Parathyroid adenoma (tissue), 2 donors: ENCODE measurements at regions not wholly inside any gene's neighbourhood (a gene's known extent, or its start where the extent isn't known, plus 50 kb on each side); places are given as distances from the start of the nearest gene placed in this dataset.

ENCODE experiments used
- H2AFZ ChIP-seq: fragments of 300-600 bp; sonication (generic); one replicate; pipeline ENCODE4 v1.7.0; 2017; ENCODE audit warnings: antibody characterized with exemption, mild to moderate bottlenecking
- H3K27ac ChIP-seq: fragments of 300-600 bp; sonication (generic); one replicate; pipeline ENCODE4 v1.7.0; 2017
- H3K27me3 ChIP-seq: fragments of 300-600 bp; sonication (generic); one replicate; pipeline ENCODE4 v1.7.0; 2017; ENCODE audit warnings: low read length; ENCODE audit not compliant: control insufficient read depth, insufficient read depth
- H3K36me3 ChIP-seq: fragments of 300-600 bp; sonication (generic); one replicate; pipeline ENCODE4 v1.7.0; 2017; ENCODE audit warnings: low read length; ENCODE audit not compliant: control insufficient read depth, insufficient read depth
- H3K4me1 ChIP-seq: fragments of 300-600 bp; sonication (generic); one replicate; pipeline ENCODE4 v1.7.0; 2017; ENCODE audit warnings: control low read depth
- H3K4me2 ChIP-seq: fragments of 300-600 bp; sonication (generic); one replicate; pipeline ENCODE4 v1.7.0; 2017; ENCODE audit warnings: low read length
- H3K4me3 ChIP-seq: fragments of 300-600 bp; sonication (generic); one replicate; pipeline ENCODE4 v1.7.0; 2017; ENCODE audit warnings: low read depth, low read length
- H3K79me2 ChIP-seq: fragments of 300-600 bp; sonication (generic); one replicate; pipeline ENCODE4 v1.7.0; 2017; ENCODE audit warnings: control low read depth
- H3K9ac ChIP-seq: fragments of 300-600 bp; sonication (generic); one replicate; pipeline ENCODE4 v1.7.0; 2017; ENCODE audit warnings: mild to moderate bottlenecking
- H3K9me3 ChIP-seq: fragments of 300-600 bp; sonication (generic); one replicate; pipeline ENCODE4 v1.7.0; 2017; ENCODE audit warnings: low read length; ENCODE audit not compliant: control insufficient read depth
- CTCF ChIP-seq: fragments of 300-600 bp; sonication (generic); IDR thresholded peaks from one replicate; pipeline ENCODE4 v1.7.0; 2017; ENCODE audit warnings: antibody characterized with exemption, mild to moderate bottlenecking
- donor health status: primary hyperparathyroidism.

- Histone ChIP-seq H3K79me2 (no peaks in the 10 kb centered on the region), H3K4me1 (no peaks in the 10 kb centered on the region), H3K9ac (no peak overlapping the region), H3K27me3 (no peaks in the 10 kb centered on the region), H2AFZ (no peak overlapping the region), H3K9me3 (no peaks in the 10 kb centered on the region), H3K4me2 (no peak overlapping the region), H3K27ac (no peak overlapping the region), H3K36me3 (no peaks in the 10 kb centered on the region), H3K4me3 (no peak overlapping the region)
- TF ChIP-seq CTCF: no peak
Measured at GRCh38 chr2:221129657-221130056, 442.4 kb downstream of the EPHA4 start.

- Histone ChIP-seq H3K27ac (no peak overlapping the region), H3K4me1 (no peaks in the 10 kb centered on the region), H3K79me2 (no peaks in the 10 kb centered on the region), H3K4me2 (no peak overlapping the region), H2AFZ (no peak overlapping the region), H3K9me3 (no peaks in the 10 kb centered on the region), H3K27me3 (no peaks in the 10 kb centered on the region), H3K4me3 (no peak overlapping the region), H3K36me3 (no peaks in the 10 kb centered on the region), H3K9ac (no peak overlapping the region)
- no peak for TF ChIP-seq CTCF
Measured at GRCh38 chr2:221130431-221130830, 441.7 kb downstream of the EPHA4 start.

GRCh38 chr2:221133941-221134340, 438.2 kb downstream of the EPHA4 start:
- Histone ChIP-seq H3K36me3 (no peaks in the 10 kb centered on the region), H3K27me3 (no peaks in the 10 kb centered on the region), H3K4me2 (no peak overlapping the region), H3K4me1 (no peaks in the 10 kb centered on the region), H3K27ac (no peak overlapping the region), H2AFZ (no peak overlapping the region), H3K9me3 (no peaks in the 10 kb centered on the region), H3K9ac (no peak overlapping the region), H3K79me2 (no peaks in the 10 kb centered on the region), H3K4me3 (no peak overlapping the region)
- no peak for TF ChIP-seq CTCF

- Histone ChIP-seq H3K36me3 (no peaks in the 10 kb centered on the region), H3K4me1 (no peaks in the 10 kb centered on the region), H3K9me3 (no peaks in the 10 kb centered on the region), H3K4me2 (no peak overlapping the region), H3K79me2 (no peaks in the 10 kb centered on the region), H3K9ac (no peak overlapping the region), H3K27ac (no peak overlapping the region), H3K4me3 (no peak overlapping the region), H3K27me3 (no peaks in the 10 kb centered on the region), H2AFZ (no peak overlapping the region)
- no peak for TF ChIP-seq CTCF
Measured at GRCh38 chr2:221134718-221135117, 437.4 kb downstream of the EPHA4 start.

GRCh38 chr2:221135699-221136098, 436.4 kb downstream of the EPHA4 start:
- no peak for TF ChIP-seq CTCF
- H3K4me1 ChIP-seq: no peaks in the 10 kb centered on the region

More at GRCh38 chr2:221135699-221136098, 436.4 kb downstream of the EPHA4 start:
- no peak overlapping the region for H3K4me2 ChIP-seq
- H3K36me3 ChIP-seq: no peaks in the 10 kb centered on the region
- H3K4me3 ChIP-seq: no peak overlapping the region
- no peaks in the 10 kb centered on the region for H3K9me3 ChIP-seq
- no peak overlapping the region for H3K27ac ChIP-seq
- H3K9ac ChIP-seq: no peak overlapping the region
- H3K79me2 ChIP-seq: no peaks in the 10 kb centered on the region
- no peaks in the 10 kb centered on the region for H3K27me3 ChIP-seq
- no peak overlapping the region for H2AFZ ChIP-seq
